ENCODE measurements at regions not wholly inside any gene's neighbourhood (a gene's known extent, or its start where the extent isn't known, plus 50 kb on each side); places are given as distances from the start of the nearest gene placed in this dataset.

DNA sequence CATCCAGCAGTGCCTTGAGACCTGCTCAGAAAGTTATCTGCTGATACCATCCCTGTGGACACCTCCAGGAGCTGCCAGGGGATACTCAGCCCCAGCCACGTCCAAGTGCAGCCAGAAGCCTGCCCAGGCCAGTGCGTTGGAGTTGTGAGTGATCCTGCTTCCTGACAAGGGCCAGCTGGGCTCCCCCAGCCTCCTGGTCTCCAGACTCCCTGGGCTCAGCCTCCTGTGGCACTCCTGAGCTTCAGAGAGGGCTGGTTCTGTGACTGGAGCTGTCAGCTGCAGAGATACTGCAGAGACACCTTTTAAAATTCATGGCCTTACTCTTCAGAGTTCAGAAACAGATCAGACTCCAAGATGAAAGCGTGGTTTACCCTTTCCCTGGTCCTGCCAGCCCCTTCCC lies 515.9 kb downstream of the CD83 start:
- no TSS peak for BruUV-seq (replicated peaks)
- Histone ChIP-seq H3F3A (ENCODE audit: insufficient read depth, low read depth) (no peaks in the 10 kb centered on the region), H3K27me3 (ENCODE audit: insufficient read depth, low read depth) (no peaks in the 10 kb centered on the region), H4K20me1 (ENCODE audit: insufficient read depth) (no peaks in the 10 kb centered on the region), H3K79me2 (ENCODE audit: low read depth) (no peaks in the 10 kb centered on the region), H3K4me2 (no peak overlapping the region), H3K4me3 (no peak overlapping the region), H3K4me1 (replicated peaks; ENCODE audit: insufficient read depth) (no peaks in the 10 kb centered on the region), H3K9me3 (ENCODE audit: insufficient read depth, low read depth) (no peaks in the 10 kb centered on the region), H3K9me2 (ENCODE audit: insufficient read depth) (no peaks in the 10 kb centered on the region), H3K36me3 (ENCODE audit: low read depth) (no peaks in the 10 kb centered on the region), H2AFZ (no peak overlapping the region), H3K27ac (no peak overlapping the region)
- intact Hi-C loops (cut with micrococcal nuclease; ENCODE audit: unreplicated experiment): no loop called here
- TF ChIP-seq, protein P1, sequence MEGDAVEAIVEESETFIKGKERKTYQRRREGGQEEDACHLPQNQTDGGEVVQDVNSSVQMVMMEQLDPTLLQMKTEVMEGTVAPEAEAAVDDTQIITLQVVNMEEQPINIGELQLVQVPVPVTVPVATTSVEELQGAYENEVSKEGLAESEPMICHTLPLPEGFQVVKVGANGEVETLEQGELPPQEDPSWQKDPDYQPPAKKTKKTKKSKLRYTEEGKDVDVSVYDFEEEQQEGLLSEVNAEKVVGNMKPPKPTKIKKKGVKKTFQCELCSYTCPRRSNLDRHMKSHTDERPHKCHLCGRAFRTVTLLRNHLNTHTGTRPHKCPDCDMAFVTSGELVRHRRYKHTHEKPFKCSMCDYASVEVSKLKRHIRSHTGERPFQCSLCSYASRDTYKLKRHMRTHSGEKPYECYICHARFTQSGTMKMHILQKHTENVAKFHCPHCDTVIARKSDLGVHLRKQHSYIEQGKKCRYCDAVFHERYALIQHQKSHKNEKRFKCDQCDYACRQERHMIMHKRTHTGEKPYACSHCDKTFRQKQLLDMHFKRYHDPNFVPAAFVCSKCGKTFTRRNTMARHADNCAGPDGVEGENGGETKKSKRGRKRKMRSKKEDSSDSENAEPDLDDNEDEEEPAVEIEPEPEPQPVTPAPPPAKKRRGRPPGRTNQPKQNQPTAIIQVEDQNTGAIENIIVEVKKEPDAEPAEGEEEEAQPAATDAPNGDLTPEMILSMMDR (conservative IDR thresholded peaks at IDR 0.05): no peak
- TF ChIP-seq EZH2 (IDR thresholded peaks at IDR 0.05; ENCODE audit: low read depth): no peak
- ChIA-PET POLR2A (ENCODE audit: unreplicated experiment) (no interaction called here), CTCF (no interaction called here)
- DNase-seq: no peak

DNA sequence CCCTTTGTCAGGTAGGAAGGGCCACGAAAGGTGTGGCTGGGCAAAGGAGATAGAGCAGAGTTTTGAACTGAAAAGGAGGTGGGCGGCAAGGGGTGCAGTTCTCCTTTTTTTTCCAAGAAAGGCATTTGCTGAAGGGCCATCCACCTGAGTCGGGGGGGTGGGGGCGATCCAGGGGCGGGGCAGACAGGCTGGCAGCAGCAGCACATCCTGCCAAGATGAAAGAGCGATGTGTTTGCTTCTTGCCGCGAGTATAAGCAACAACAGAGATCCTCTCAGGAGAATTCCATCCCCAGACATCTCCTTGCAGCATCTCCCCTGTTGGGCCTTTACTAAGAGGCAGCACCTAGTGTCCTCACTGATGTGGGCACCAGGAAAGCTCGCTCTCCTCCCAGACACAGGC lies 516.5 kb downstream of the CD83 start:
- BruUV-seq (replicated peaks): no TSS peak
- Histone ChIP-seq H3K9me2 (ENCODE audit: insufficient read depth) (no peaks in the 10 kb centered on the region), H3K4me1 (replicated peaks; ENCODE audit: insufficient read depth) (no peaks in the 10 kb centered on the region), H3K4me3 (no peak overlapping the region), H3F3A (ENCODE audit: insufficient read depth, low read depth) (no peaks in the 10 kb centered on the region), H4K20me1 (ENCODE audit: insufficient read depth) (no peaks in the 10 kb centered on the region), H3K4me2 (no peak overlapping the region), H3K27ac (no peak overlapping the region), H3K27me3 (ENCODE audit: insufficient read depth, low read depth) (no peaks in the 10 kb centered on the region), H3K9me3 (ENCODE audit: insufficient read depth, low read depth) (no peaks in the 10 kb centered on the region), H3K36me3 (ENCODE audit: low read depth) (no peaks in the 10 kb centered on the region), H3K79me2 (ENCODE audit: low read depth) (no peaks in the 10 kb centered on the region), H2AFZ (no peak overlapping the region)
- no peak for DNase-seq
- intact Hi-C loops (cut with micrococcal nuclease; ENCODE audit: unreplicated experiment): no loop called here
- POLR2A ChIA-PET (ENCODE audit: unreplicated experiment): no interaction called here
- TF ChIP-seq, protein P1 (conservative IDR thresholded peaks at IDR 0.05): no peak
- TF ChIP-seq EZH2 (IDR thresholded peaks at IDR 0.05; ENCODE audit: low read depth): no peak
- CTCF ChIA-PET: no interaction called here

DNA sequence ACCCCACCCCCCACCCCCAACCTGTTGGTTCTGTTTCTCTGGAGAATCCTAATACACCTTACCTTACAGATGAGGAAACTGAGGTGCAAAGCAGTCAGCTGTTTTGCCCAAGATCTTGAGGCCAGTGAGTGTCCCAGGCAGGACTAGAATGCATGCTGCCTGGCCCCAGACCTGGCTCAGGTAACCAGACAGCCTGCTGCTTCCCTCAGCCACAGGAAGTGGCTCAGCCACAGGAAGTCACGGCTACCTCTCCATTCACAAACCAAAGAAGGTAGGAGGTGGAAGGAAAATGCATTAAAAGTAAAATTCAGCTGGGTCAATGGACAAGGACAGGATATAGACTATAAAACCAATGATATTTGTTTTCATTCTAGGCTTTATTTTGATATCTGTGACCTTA lies 517.6 kb downstream of the CD83 start:
- Histone ChIP-seq H3K27me3 (ENCODE audit: insufficient read depth, low read depth) (no peaks in the 10 kb centered on the region), H4K20me1 (ENCODE audit: insufficient read depth) (no peaks in the 10 kb centered on the region), H3K9me2 (ENCODE audit: insufficient read depth) (no peaks in the 10 kb centered on the region), H3F3A (ENCODE audit: insufficient read depth, low read depth) (no peaks in the 10 kb centered on the region), H3K4me1 (replicated peaks; ENCODE audit: insufficient read depth) (no peaks in the 10 kb centered on the region), H3K79me2 (ENCODE audit: low read depth) (no peaks in the 10 kb centered on the region), H3K4me3 (no peak overlapping the region), H3K36me3 (ENCODE audit: low read depth) (no peaks in the 10 kb centered on the region), H3K27ac (no peak overlapping the region), H3K9me3 (ENCODE audit: insufficient read depth, low read depth) (no peaks in the 10 kb centered on the region), H3K4me2 (no peak overlapping the region), H2AFZ (no peak overlapping the region)
- TF ChIP-seq EZH2 (IDR thresholded peaks at IDR 0.05; ENCODE audit: low read depth): no peak
- TF ChIP-seq, protein P1 (conservative IDR thresholded peaks at IDR 0.05): no peak
- CTCF ChIA-PET: no interaction called here
- DNase-seq: no peak
- POLR2A ChIA-PET (ENCODE audit: unreplicated experiment): no interaction called here
- intact Hi-C loops (cut with micrococcal nuclease; ENCODE audit: unreplicated experiment): no loop called here
- no TSS peak for BruUV-seq (replicated peaks)
